Astrocyte of the spinal cord (primary cell): ENCODE measurements at regions not wholly inside any gene's neighbourhood (a gene's known extent, or its start where the extent isn't known, plus 50 kb on each side); places are given as distances from the start of the nearest gene placed in this dataset.

Source experiments
- DNase-seq: peaks from one replicate; pipeline ENCODE4 v3.0.0; 2011; ENCODE audit warnings: low read depth, low spot score
- H3K4me3 ChIP-seq: 2 replicates; pipeline ENCODE4 v1.5.1; 2011; ENCODE audit warnings: low read depth, mild to moderate bottlenecking, low read length, moderate library complexity
- CTCF ChIP-seq: IDR thresholded peaks from 2 replicates; pipeline ENCODE4 v1.5.1; 2012; ENCODE audit warnings: low read depth, mild to moderate bottlenecking, low read length, inconsistent platforms
- in situ Hi-C: cut with HindIII; loops from 2 replicates; pipeline ENCODE4 v1.10.0; 2017; ENCODE audit warnings: low sequenced_read_pairs

DNA sequence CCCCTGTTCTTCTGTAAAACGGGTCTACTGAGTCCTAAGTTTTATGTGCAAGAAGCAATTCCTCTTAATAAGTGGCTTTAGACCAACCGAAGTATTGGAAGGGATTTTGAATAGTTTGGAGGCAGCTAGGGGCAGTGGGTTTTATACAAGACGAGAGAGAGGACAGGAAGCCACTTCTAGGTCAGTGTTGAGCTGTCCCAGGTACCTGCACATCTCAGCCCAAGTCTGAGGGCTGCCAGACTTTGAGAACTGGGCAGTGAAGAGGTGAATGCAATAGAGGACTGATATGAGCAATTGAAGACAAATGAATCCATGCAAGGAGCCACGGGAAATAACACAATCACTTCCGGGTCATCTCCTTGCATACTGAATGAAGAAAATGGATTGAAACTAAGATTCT, 273.5 kb downstream of the KLF6 start:
- in situ Hi-C loops: no loop called here
- DNase-seq: no peak
- no peak overlapping the region for H3K4me3 ChIP-seq
- no peak for TF ChIP-seq CTCF

- in situ Hi-C loops: no loop called here
- DNase-seq: no peak
- no peak for TF ChIP-seq CTCF
- H3K4me3 ChIP-seq: no peak overlapping the region
These were observed 274.3 kb downstream of the KLF6 start for GRCh38 chr10:3510741-3511140.

- in situ Hi-C loops: no loop called here
- H3K4me3 ChIP-seq: no peak overlapping the region
- no peak for TF ChIP-seq CTCF
- no peak for DNase-seq
These were observed 275.7 kb downstream of the KLF6 start for GRCh38 chr10:3509355-3509754.

- DNase-seq: no peak
- TF ChIP-seq CTCF: no peak
- in situ Hi-C loops: no loop called here
- H3K4me3 ChIP-seq: no peak overlapping the region
These were observed 281.7 kb downstream of the KLF6 start for GRCh38 chr10:3503299-3503698.

GRCh38 chr10:3502673-3503072, 282.3 kb downstream of the KLF6 start:
- no peak for TF ChIP-seq CTCF
- in situ Hi-C loops: no loop called here
- H3K4me3 ChIP-seq: no peak overlapping the region
- no peak for DNase-seq

DNA sequence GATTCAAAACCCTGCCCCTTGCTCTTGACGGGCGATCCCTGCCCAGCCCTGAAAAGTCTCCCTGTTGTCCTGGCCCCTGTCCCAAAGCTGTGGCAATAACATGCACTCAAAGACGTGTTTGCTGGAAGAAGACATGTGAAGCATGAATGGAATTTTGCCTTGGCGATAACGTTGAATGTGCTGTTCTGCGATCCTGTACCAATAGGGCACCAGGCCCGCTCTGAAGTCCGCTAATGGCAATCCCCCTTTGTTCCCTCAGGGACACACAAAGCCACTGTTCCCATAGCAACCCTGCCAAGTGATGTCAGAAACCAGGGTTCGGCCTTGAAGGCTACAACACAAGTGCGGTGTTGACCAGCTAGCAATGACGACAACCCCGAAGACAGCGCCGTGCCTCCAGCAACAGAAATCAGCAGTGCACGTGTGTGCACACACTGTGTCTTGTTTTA, 284.6 kb downstream of the KLF6 start:
- peak; percentile 90 for DNase-seq
- TF ChIP-seq CTCF: no peak
- in situ Hi-C loops: no loop called here
- H3K4me3 ChIP-seq: no peak overlapping the region

DNA sequence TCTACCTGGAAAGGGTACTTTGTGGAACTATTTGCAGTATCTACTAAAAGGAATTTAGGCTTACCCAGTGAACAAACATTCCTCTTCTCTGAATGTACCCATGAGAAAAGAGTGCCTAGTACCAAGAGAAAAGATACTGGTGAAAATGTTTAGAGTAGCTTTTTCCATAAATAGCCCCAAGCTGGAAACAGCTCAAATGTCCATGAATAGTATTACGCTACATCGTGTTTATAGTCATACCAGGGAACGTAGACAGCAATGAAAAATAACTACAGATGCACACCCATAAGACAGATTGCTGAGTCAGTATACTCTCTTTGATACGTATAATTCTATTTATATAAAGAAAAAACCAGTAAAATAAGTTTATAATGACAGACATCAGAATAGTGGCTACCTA, 285.9 kb downstream of the KLF6 start:
- peak; percentile 43 for DNase-seq
- in situ Hi-C loops: no loop called here
- no peak overlapping the region for H3K4me3 ChIP-seq
- no peak for TF ChIP-seq CTCF
